ENCODE measurements at regions not wholly inside any gene's neighbourhood (a gene's known extent, or its start where the extent isn't known, plus 50 kb on each side); places are given as distances from the start of the nearest gene placed in this dataset.
"Not testable (repeated sequence)": the region's sequence is repeated elsewhere in the genome, so short reads cannot be mapped to it uniquely, and the experiment has no call there.

- no peak for DNase-seq
- peaks cover 0 to 9% of the 10 kb centered on the region in 2 donors for H3K9me3 ChIP-seq
- no peaks in the 10 kb centered on the region for H3K4me1 ChIP-seq
- intact Hi-C loops (cut with DNase I) = no loop called here
- H3K4me3 ChIP-seq = no peak overlapping the region
- H3K27ac ChIP-seq = no peak overlapping the region
- no peak for ATAC-seq
- H3K27me3 ChIP-seq = no peaks in the 10 kb centered on the region
- H3K36me3 ChIP-seq = no peaks in the 10 kb centered on the region
- TF ChIP-seq CTCF (IDR thresholded peaks at IDR 0.05) = no peak
These were observed 243.9 kb upstream of the SLC30A5 start for GRCh38 chr5:68849906-68850305.

- Histone ChIP-seq H3K9me3 (peaks cover 0 to 8% of the 10 kb centered on the region in 2 donors), H3K27me3 (no peaks in the 10 kb centered on the region), H3K36me3 (no peaks in the 10 kb centered on the region), H3K27ac (no peak overlapping the region), H3K4me3 (no peak overlapping the region), H3K4me1 (no peaks in the 10 kb centered on the region)
- no peak for TF ChIP-seq CTCF (IDR thresholded peaks at IDR 0.05)
- no peak for ATAC-seq
- intact Hi-C loops (cut with DNase I) = no loop called here
- DNase-seq = no peak
These were observed 232.7 kb upstream of the SLC30A5 start for GRCh38 chr5:68861099-68861498.

- H3K4me1 ChIP-seq = no peaks in the 10 kb centered on the region
- no peaks in the 10 kb centered on the region for H3K27me3 ChIP-seq
- DNase-seq = no peak
- intact Hi-C loops (cut with DNase I) = no loop called here
- no peak overlapping the region for H3K27ac ChIP-seq
- no peaks in the 10 kb centered on the region for H3K36me3 ChIP-seq
- no peak for TF ChIP-seq CTCF (IDR thresholded peaks at IDR 0.05)
- H3K4me3 ChIP-seq = no peak overlapping the region
- peaks cover 0 to 8% of the 10 kb centered on the region in 2 donors for H3K9me3 ChIP-seq
- no peak for ATAC-seq
These were observed 231.3 kb upstream of the SLC30A5 start for GRCh38 chr5:68862560-68862959.

GRCh38 chr5:68865192-68865591 is 228.6 kb upstream of the SLC30A5 start:
- DNase-seq; H3K9me3 ChIP-seq; intact Hi-C loops (cut with DNase I); H3K36me3 ChIP-seq; H3K4me1 ChIP-seq; ATAC-seq; H3K27ac ChIP-seq; H3K27me3 ChIP-seq; H3K4me3 ChIP-seq: not testable (repeated sequence)

- intact Hi-C loops (cut with DNase I) = no loop called here
- Histone ChIP-seq H3K27ac (no peak overlapping the region), H3K36me3 (no peaks in the 10 kb centered on the region), H3K27me3 (no peaks in the 10 kb centered on the region), H3K4me3 (no peak overlapping the region), H3K4me1 (no peaks in the 10 kb centered on the region), H3K9me3 (no peaks in the 10 kb centered on the region)
- no peak for DNase-seq
- no peak for ATAC-seq
- no peak for TF ChIP-seq CTCF (IDR thresholded peaks at IDR 0.05)
These were observed 221.6 kb upstream of the SLC30A5 start for GRCh38 chr5:68872088-68872839.

- TF ChIP-seq CTCF (IDR thresholded peaks at IDR 0.05) = no peak
- DNase-seq = no peak
- Histone ChIP-seq H3K4me1 (no peaks in the 10 kb centered on the region), H3K4me3 (no peak overlapping the region), H3K27me3 (no peaks in the 10 kb centered on the region), H3K27ac (no peak overlapping the region), H3K9me3 (no peaks in the 10 kb centered on the region), H3K36me3 (no peaks in the 10 kb centered on the region)
- intact Hi-C loops (cut with DNase I) = no loop called here
- ATAC-seq = no peak
These were observed 220.6 kb upstream of the SLC30A5 start for GRCh38 chr5:68873198-68873597.
